ENCODE measurements at regions not wholly inside any gene's neighbourhood (a gene's known extent, or its start where the extent isn't known, plus 50 kb on each side); places are given as distances from the start of the nearest gene placed in this dataset.

- no peak for TF ChIP-seq CTCF (IDR thresholded peaks at IDR 0.05)
- no peak for TF ChIP-seq POLR2A (IDR thresholded peaks at IDR 0.05)
Measured at GRCh38 chr12:68482660-68483059, 128.0 kb upstream of the RAP1B start.

All from body of pancreas (tissue), 4 donors.